H1 (cell line): ENCODE measurements at regions not wholly inside any gene's neighbourhood (a gene's known extent, or its start where the extent isn't known, plus 50 kb on each side); places are given as distances from the start of the nearest gene placed in this dataset.

ENCODE experiments used
- CTCF ChIA-PET: fragments of 300-600 bp; sonication (Branson Sonifier 250); formaldehyde crosslinking; loops from one replicate; lab custom pipeline; 2021; ENCODE audit not compliant: partially characterized antibody; lab: Charles Lee
- POLR2A ChIA-PET: fragments of 300-600 bp; sonication (Branson Sonifier 250); formaldehyde crosslinking; loops from one replicate; lab custom pipeline; 2021; ENCODE audit warnings: inconsistent platforms; ENCODE audit not compliant: partially characterized antibody; lab: Charles Lee
- DNase-seq, 2 experiments: peaks; one replicate each; pipeline versions ENCODE4 v3.0.0 to v3.0.0-alpha.2; 2010 to 2022; ENCODE audit warnings: low spot score in 2 of 2, low read depth in 1 of 2, mixed read lengths in 1 of 2
- FAIRE-seq: peaks from 2 replicates; lab custom pipeline; 2011; peaks lifted over from hg19 to GRCh38; lab: Jason Lieb, UNC
- H2AFZ ChIP-seq: 2 replicates; pipeline ENCODE4 v1.8.1; 2012; ENCODE audit warnings: low read length, inconsistent platforms
- H2AK5ac ChIP-seq: 2 replicates; pipeline ENCODE4 v1.6.1; 2013; ENCODE audit warnings: low read depth, low read length
- H2BK120ac ChIP-seq: replicated peaks from 2 replicates; pipeline ENCODE3; 2013; ENCODE audit warnings: low read depth, low read length, inconsistent platforms
- H2BK12ac ChIP-seq: 2 replicates; pipeline ENCODE4 v1.6.1; 2013; ENCODE audit warnings: low read depth, low read length
- H2BK15ac ChIP-seq: 2 replicates; pipeline ENCODE4 v1.6.1; 2013; ENCODE audit warnings: low read length
- H2BK20ac ChIP-seq: 2 replicates; pipeline ENCODE4 v1.6.1; 2013; ENCODE audit warnings: low read length
- H2BK5ac ChIP-seq: 2 replicates; pipeline ENCODE4 v1.6.1; 2013; ENCODE audit warnings: low read depth, low read length
- H3K14ac ChIP-seq: 2 replicates; pipeline ENCODE4 v1.6.1; 2013; ENCODE audit warnings: inconsistent platforms; ENCODE audit not compliant: insufficient read length
- H3K18ac ChIP-seq: 2 replicates; pipeline ENCODE4 v1.6.1; 2013; ENCODE audit warnings: low read length; ENCODE audit errors: extremely low read depth
- H3K23ac ChIP-seq: 2 replicates; pipeline ENCODE4 v1.6.1; 2013; ENCODE audit warnings: inconsistent platforms; ENCODE audit not compliant: insufficient read length
- H3K23me2 ChIP-seq: 2 replicates; pipeline ENCODE4 v1.6.1; 2013; ENCODE audit warnings: low read depth, low read length
- H3K27ac ChIP-seq: 2 replicates; pipeline ENCODE4 v1.6.1; 2011; ENCODE audit warnings: low read depth, low read length, inconsistent platforms
- H3K27me3 ChIP-seq, 4 experiments: replicated peaks in 1 of 4; 1 replicate in 1 of 4; 2 replicates in 3 of 4; pipeline versions ENCODE4 v1.6.1 to v1.8.1; 2011 to 2013; ENCODE audit warnings: low read length in 3 of 4, mild to moderate bottlenecking in 3 of 4, inconsistent platforms in 2 of 4, mixed read lengths in 2 of 4, moderate library complexity in 1 of 4; ENCODE audit not compliant: control insufficient read depth in 3 of 4, insufficient read depth in 3 of 4; ENCODE audit errors: extremely low read depth in 1 of 4
- H3K36me3 ChIP-seq, 4 experiments: 2 replicates each; pipeline versions ENCODE4 v1.6.1 to v1.8.1; 2011 to 2013; ENCODE audit warnings: mild to moderate bottlenecking in 4 of 4, low read length in 3 of 4, moderate library complexity in 2 of 4, control low read depth in 1 of 4, inconsistent platforms in 1 of 4; ENCODE audit not compliant: insufficient read depth in 4 of 4, control insufficient read depth in 2 of 4
- H3K4ac ChIP-seq: replicated peaks from 2 replicates; pipeline ENCODE3; 2013; ENCODE audit warnings: low read length, low read depth, mixed read lengths, inconsistent platforms; ENCODE audit not compliant: insufficient read length
- H3K4me1 ChIP-seq, 4 experiments: replicated peaks in 1 of 4; 1 replicate in 1 of 4; 2 replicates in 3 of 4; pipeline versions ENCODE4 v1.6.1 to v1.8.1; 2011 to 2013; ENCODE audit warnings: low read length in 3 of 4, inconsistent platforms in 2 of 4, mixed read lengths in 1 of 4; ENCODE audit not compliant: insufficient read depth in 4 of 4, control insufficient read depth in 3 of 4
- H3K4me2 ChIP-seq, 2 experiments: 2 replicates each; pipeline versions ENCODE4 v1.6.1 to v1.8.1; 2011 to 2013; ENCODE audit warnings: low read depth in 2 of 2, low read length in 2 of 2, control low read depth in 1 of 2, inconsistent platforms in 1 of 2, mild to moderate bottlenecking in 1 of 2; ENCODE audit not compliant: insufficient read depth in 1 of 2
- H3K4me3 ChIP-seq, 4 experiments: fragments of 200-600, 300-600 bp in 1 of 4; sonication (generic), shearing (Covaris generic), sonication (Bioruptor Twin) in 1 of 4; 2 replicates each; pipeline versions ENCODE4 v1.5.1 to v1.8.1; 2011 to 2016; ENCODE audit warnings: low read length in 4 of 4, low read depth in 3 of 4, control low read depth in 2 of 4, inconsistent platforms in 2 of 4, mild to moderate bottlenecking in 2 of 4, mixed read lengths in 1 of 4, moderate library complexity in 1 of 4; ENCODE audit not compliant: insufficient read depth in 2 of 4; ENCODE audit errors: extremely low read depth in 1 of 4
- H3K56ac ChIP-seq: replicated peaks from 2 replicates; pipeline ENCODE3; 2013; ENCODE audit warnings: low read depth, mild to moderate bottlenecking, mixed read lengths, low read length, inconsistent platforms; ENCODE audit not compliant: insufficient read length
- H3K79me1 ChIP-seq: 2 replicates; pipeline ENCODE4 v1.6.1; 2013; ENCODE audit warnings: low read depth, low read length, control low read depth
- H3K79me2 ChIP-seq, 2 experiments: 2 replicates each; pipeline versions ENCODE4 v1.6.1 to v1.8.1; 2012 to 2013; ENCODE audit warnings: low read length in 2 of 2, mild to moderate bottlenecking in 2 of 2, inconsistent platforms in 1 of 2; ENCODE audit not compliant: insufficient read depth in 2 of 2, control insufficient read depth in 1 of 2
- H3K9ac ChIP-seq, 4 experiments: replicated peaks in 1 of 4; 1 replicate in 1 of 4; 2 replicates in 3 of 4; pipeline versions ENCODE4 v1.6.1 to v1.8.1; 2011 to 2013; ENCODE audit warnings: low read depth in 3 of 4, low read length in 3 of 4, control low read depth in 2 of 4, mild to moderate bottlenecking in 2 of 4, moderate library complexity in 2 of 4, inconsistent platforms in 1 of 4; ENCODE audit errors: extremely low read depth in 1 of 4
- H3K9me3 ChIP-seq, 2 experiments: 2 replicates each; pipeline versions ENCODE4 v1.6.1 to v1.8.1; 2012 to 2013; ENCODE audit warnings: mild to moderate bottlenecking in 2 of 2, moderate library complexity in 2 of 2, control low read depth in 1 of 2, inconsistent platforms in 1 of 2, low read depth in 1 of 2, low read length in 1 of 2, mixed read lengths in 1 of 2; ENCODE audit not compliant: insufficient read depth in 2 of 2
- H4K20me1 ChIP-seq, 2 experiments: replicated peaks in 1 of 2; 2 replicates each; pipeline versions ENCODE3 to v1.8.1; 2011 to 2013; ENCODE audit warnings: inconsistent platforms in 2 of 2, low read length in 2 of 2, mild to moderate bottlenecking in 1 of 2; ENCODE audit not compliant: insufficient read depth in 2 of 2, control insufficient read depth in 1 of 2
- H4K5ac ChIP-seq: 2 replicates; pipeline ENCODE4 v1.6.1; 2013; ENCODE audit warnings: low read length, low read depth, mixed read lengths, inconsistent platforms; ENCODE audit not compliant: insufficient read length
- H4K8ac ChIP-seq: 2 replicates; pipeline ENCODE4 v1.8.0; 2013; ENCODE audit warnings: mild to moderate bottlenecking, moderate library complexity, low read length, inconsistent platforms; ENCODE audit not compliant: insufficient read depth; ENCODE audit errors: extremely low read depth
- H4K91ac ChIP-seq: replicated peaks from 2 replicates; pipeline ENCODE3; 2013; ENCODE audit warnings: low read length, mixed read lengths, inconsistent platforms; ENCODE audit not compliant: insufficient read length
- CHD2 ChIP-seq: IDR thresholded peaks from 2 replicates; pipeline ENCODE4 v1.6.1; 2012; ENCODE audit warnings: low read length, improper control_type of control experiment
- CTCF ChIP-seq, 3 experiments: IDR thresholded peaks; 1 replicate in 2 of 3; 2 replicates in 1 of 3; pipeline versions ENCODE4 v1.5.1 to v1.6.1; 2011; ENCODE audit warnings: low read length in 3 of 3, mild to moderate bottlenecking in 3 of 3, inconsistent platforms in 2 of 3, low read depth in 1 of 3, moderate library complexity in 1 of 3; ENCODE audit not compliant: insufficient read depth in 1 of 3; ENCODE audit errors: control extremely low read depth in 1 of 3
- KDM5A ChIP-seq: fragments of 200-600 bp; IDR thresholded peaks from 2 replicates; pipeline ENCODE4 v1.7.1; 2012; ENCODE audit warnings: mild to moderate bottlenecking, low read length, inconsistent platforms, mixed read lengths
- NANOG ChIP-seq: IDR thresholded peaks from 2 replicates; pipeline ENCODE4 v1.6.1; 2011; ENCODE audit warnings: low read length, low read depth, mild to moderate bottlenecking, inconsistent platforms; ENCODE audit not compliant: insufficient read depth, poor library complexity, severe bottlenecking
- TCF12 ChIP-seq: IDR thresholded peaks from 2 replicates; pipeline ENCODE4 v1.6.1; 2011; ENCODE audit warnings: low read depth, mild to moderate bottlenecking, low read length
- TEAD4 ChIP-seq: IDR thresholded peaks from 2 replicates; pipeline ENCODE4 v1.6.1; 2012; ENCODE audit warnings: low read depth, low read length, inconsistent platforms, mixed read lengths
- USF2 ChIP-seq: IDR thresholded peaks from 2 replicates; pipeline ENCODE4 v1.6.1; 2011; ENCODE audit warnings: low read length, improper control_type of control experiment
- WGBS, 2 experiments: shearing (Covaris generic) in 1 of 2; methylation state at CpG; one replicate each; pipeline versions ENCODE4 v1.1.6 to v1.1.7; 2013 to 2015; ENCODE audit warnings: low lambda C conversion rate in 2 of 2, mixed read lengths in 2 of 2, inconsistent platforms in 1 of 2, low coverage in 1 of 2, missing lambda C conversion rate in 1 of 2; ENCODE audit not compliant: insufficient replicate concordance in 2 of 2, insufficient coverage in 1 of 2, insufficient read length in 1 of 2; ENCODE audit errors: extremely low coverage in 1 of 2, missing lambda C conversion rate in 1 of 2; 5-methylcytosine and 5-hydroxymethylcytosine counted together

- Histone ChIP-seq H2BK12ac (no peak overlapping the region), H2AFZ (no peak overlapping the region), H3K9me3 (no peaks in the 10 kb centered on the region), H3K4me2 (no peak overlapping the region), H4K5ac (no peak overlapping the region), H3K79me2 (no peaks in the 10 kb centered on the region), H3K23me2 (no peaks in the 10 kb centered on the region), H3K79me1 (no peaks in the 10 kb centered on the region), H4K8ac (no peak overlapping the region), H2BK15ac (no peak overlapping the region), H3K27ac (no peak overlapping the region), H3K36me3 (no peaks in the 10 kb centered on the region), H3K23ac (no peak overlapping the region), H3K4me1 (peaks cover 0 to 4% (median 3%) of the 10 kb centered on the region in 4 experiments; a peak in 4 of 7 replicates), H3K9ac (no peak overlapping the region), H2BK5ac (no peak overlapping the region), H3K14ac (no peak overlapping the region), H3K18ac (no peak overlapping the region), H4K20me1 (no peaks in the 10 kb centered on the region), H3K56ac (no peak overlapping the region), H2BK120ac (no peak overlapping the region), H4K91ac (no peak overlapping the region), H3K4ac (no peak overlapping the region), H2AK5ac (no peak overlapping the region), H3K27me3 (no peaks in the 10 kb centered on the region), H3K4me3 (no peak overlapping the region), H2BK20ac (no peak overlapping the region)
- no peak for TF ChIP-seq KDM5A
- TF ChIP-seq TCF12, result no peak
- no peak for TF ChIP-seq CTCF (IDR thresholded peaks at IDR 0.05; ENCODE audit: control extremely low read depth in 1 of 3, insufficient read depth in 1 of 3, low read depth in 1 of 3, low read length in 3 of 3)
- TF ChIP-seq NANOG, result no peak
- no peak for TF ChIP-seq USF2
- TF ChIP-seq TEAD4, result no peak
- TF ChIP-seq CHD2, result no peak
- POLR2A ChIA-PET, result no interaction called here
- CTCF ChIA-PET, result no interaction called here
- DNase-seq (no peak), FAIRE-seq (no peak)
- 94% methylated on average over 1 of the region's 1 CpG; no CpG with 5 or more reads in 1 of the 2 experiments for WGBS, 2 experiments
These were observed 123.2 kb upstream of the PLCL2 start for GRCh38 chr3:16761571-16761970.
